ENCODE measurements at regions not wholly inside any gene's neighbourhood (a gene's known extent, or its start where the extent isn't known, plus 50 kb on each side); places are given as distances from the start of the nearest gene placed in this dataset.
"Not testable (repeated sequence)": the region's sequence is repeated elsewhere in the genome, so short reads cannot be mapped to it uniquely, and the experiment has no call there.

DNA sequence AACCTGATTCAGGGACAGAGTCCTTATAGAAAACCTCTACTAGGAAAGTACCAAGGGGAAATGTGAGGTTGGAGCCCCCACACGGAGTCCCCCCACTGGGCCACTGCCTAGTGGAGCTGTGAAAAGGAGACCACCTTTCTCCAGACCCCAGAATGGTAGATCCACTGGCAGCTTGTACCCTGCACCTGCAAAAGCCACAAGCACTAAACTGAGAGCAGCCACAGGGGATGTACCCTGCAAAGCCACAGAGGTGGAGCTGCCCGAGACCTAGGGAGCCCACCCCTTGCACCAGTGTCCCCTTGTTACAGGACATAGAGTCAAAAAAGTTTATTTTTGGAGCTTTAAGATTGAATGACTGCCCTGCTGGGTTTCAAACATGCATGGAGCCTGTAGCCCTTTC lies 87.2 kb upstream of the KCNMA1 start:
- TF ChIP-seq CTCF (IDR thresholded peaks at IDR 0.05; ENCODE audit: insufficient read depth, missing control alignments): no peak

GRCh38 chr10:77723376-77723775 lies 85.8 kb upstream of the KCNMA1 start:
- no peak for FAIRE-seq
- TF ChIP-seq CTCF (IDR thresholded peaks at IDR 0.05; ENCODE audit: insufficient read depth, missing control alignments): no peak
- DNase-seq (ENCODE audit: insufficient read length, low spot score): no peak

More for the DNA sequence above, 87.2 kb upstream of the KCNMA1 start:
- no peak for FAIRE-seq
- no peak for DNase-seq (ENCODE audit: insufficient read length, low spot score)

DNA sequence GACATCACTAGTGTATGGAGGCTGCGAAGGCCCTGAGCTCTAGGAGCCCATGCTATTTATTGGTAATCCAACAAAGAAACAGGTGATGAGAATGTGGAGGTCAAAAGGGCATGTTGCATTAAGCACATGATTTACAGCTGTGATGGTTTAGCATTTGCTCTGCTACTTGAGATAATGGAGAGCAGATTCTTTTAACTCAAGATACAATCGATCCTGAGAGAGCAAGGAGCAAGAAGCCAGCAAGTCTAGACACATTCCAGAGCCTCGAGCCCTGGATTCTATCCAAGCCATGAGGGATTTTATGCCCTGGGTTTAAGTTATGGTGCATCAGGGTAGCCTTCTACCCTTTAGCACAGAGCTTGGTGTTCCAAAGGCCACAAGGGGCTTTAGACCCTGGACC lies 85.3 kb upstream of the KCNMA1 start:
- FAIRE-seq; DNase-seq (ENCODE audit: insufficient read length, low spot score): not testable (repeated sequence)

DNA sequence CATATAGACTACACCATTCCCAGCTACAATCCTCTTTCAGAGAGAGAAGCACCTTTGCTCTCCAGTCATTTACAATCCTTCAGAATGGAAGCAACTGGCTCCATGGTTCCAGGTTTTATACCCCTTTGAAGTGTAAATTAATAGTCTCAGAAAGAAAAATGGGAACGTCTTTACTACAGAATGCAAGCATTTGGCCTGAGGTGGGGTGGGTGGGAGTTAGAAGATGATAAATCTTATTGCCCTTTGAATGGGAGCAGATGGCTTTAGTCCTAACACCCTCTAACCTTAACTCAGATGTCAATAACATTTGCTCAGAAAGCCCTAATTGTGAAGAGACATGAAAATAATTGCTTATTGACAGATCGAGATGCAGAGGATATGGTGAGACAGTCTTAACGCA lies 84.2 kb upstream of the KCNMA1 start:
- TF ChIP-seq CTCF (IDR thresholded peaks at IDR 0.05; ENCODE audit: insufficient read depth, missing control alignments): no peak
- FAIRE-seq (no peak), DNase-seq (ENCODE audit: insufficient read length, low spot score) (no peak)

DNA sequence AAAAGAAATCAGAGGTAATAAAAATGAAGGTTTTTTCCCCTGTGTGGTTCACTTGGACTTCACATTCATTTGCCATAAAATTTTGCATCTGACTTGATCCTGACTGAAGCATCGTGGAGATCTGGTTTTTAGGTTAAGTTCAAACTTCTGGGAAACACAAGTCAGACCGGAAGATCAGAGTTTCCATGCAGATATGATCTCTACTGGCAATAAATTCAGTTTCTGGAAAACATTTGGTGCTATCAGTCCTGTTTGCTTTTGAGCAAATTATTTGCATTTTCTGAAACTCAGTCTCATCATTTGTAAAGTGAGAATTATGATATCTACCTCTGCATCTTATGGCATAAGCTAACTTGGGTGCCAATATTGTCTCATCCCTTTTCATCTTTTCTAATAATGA lies 81.3 kb upstream of the KCNMA1 start:
- FAIRE-seq (no peak), DNase-seq (ENCODE audit: insufficient read length, low spot score) (no peak)
- no peak for TF ChIP-seq CTCF (IDR thresholded peaks at IDR 0.05; ENCODE audit: insufficient read depth, missing control alignments)

DNA sequence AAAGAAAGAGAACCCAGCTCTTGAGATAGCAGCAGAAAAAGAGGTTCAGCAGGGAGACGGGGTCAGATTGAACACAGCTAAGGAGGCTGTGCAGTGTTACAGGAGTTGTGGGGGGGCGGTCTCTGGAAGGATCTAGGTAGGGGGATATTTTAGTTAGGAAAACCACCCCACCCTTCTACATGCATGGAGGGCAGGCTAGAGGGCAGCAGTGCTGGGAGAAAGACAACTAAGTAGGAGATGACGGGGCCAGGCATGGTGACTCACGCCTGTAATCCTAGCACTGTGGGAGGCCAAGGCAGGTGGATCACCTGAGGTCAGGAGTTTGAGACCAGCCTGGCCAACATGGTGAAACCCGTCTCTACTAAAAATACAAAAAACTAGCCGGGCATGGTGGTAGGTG lies 80.7 kb upstream of the KCNMA1 start:
- DNase-seq (ENCODE audit: insufficient read length, low spot score); FAIRE-seq: not testable (repeated sequence)

- no peak for TF ChIP-seq CTCF (IDR thresholded peaks at IDR 0.05; ENCODE audit: insufficient read depth, missing control alignments)
- no peak for FAIRE-seq
- no peak for DNase-seq (ENCODE audit: insufficient read length, low spot score)
These were observed 79.7 kb upstream of the KCNMA1 start for GRCh38 chr10:77717336-77717735.

GRCh38 chr10:77716458-77717317 lies 79.1 kb upstream of the KCNMA1 start:
- no peak for FAIRE-seq
- DNase-seq (ENCODE audit: insufficient read length, low spot score): no peak
- no peak for TF ChIP-seq CTCF (IDR thresholded peaks at IDR 0.05; ENCODE audit: insufficient read depth, missing control alignments)

All from D721Med (cell line).